Forelimb muscle (tissue), 1 donor: ENCODE measurements at regions not wholly inside any gene's neighbourhood (a gene's known extent, or its start where the extent isn't known, plus 50 kb on each side); places are given as distances from the start of the nearest gene placed in this dataset.

Source experiments
- DNase-seq: peaks from one replicate; pipeline ENCODE4 v3.0.0-alpha.2; 2013; ENCODE audit warnings: low read depth

DNA sequence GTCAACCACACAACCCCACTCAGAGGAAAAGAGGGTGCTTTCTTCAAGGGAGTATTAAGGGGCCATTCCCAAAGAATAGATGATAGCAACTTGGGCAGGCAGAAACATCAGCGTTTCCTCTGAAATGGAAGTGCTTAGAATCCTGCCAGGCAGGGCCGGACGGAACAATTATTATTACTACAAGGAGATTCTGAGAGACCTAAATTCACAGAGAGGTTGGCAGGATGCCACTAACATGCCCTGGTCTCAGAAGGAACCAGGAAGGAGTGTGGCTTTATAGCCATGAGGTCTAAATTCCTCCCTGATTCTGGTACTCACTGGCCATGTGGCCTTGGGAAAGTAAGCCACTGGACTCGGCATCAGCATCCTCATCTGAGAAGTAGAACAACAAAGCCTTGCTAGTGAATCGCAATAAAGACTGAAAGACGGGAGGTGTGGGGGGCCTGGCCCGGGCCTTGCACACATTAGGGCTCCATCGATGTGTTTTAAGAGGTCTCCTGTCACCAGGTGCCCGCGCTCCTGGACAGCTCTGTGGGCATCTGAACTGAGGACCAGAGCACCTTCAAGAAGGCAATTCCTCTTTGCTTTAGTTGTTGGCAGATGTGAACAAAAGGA, 131.5 kb downstream of the OAT start:
- DNase-seq: no peak

DNA sequence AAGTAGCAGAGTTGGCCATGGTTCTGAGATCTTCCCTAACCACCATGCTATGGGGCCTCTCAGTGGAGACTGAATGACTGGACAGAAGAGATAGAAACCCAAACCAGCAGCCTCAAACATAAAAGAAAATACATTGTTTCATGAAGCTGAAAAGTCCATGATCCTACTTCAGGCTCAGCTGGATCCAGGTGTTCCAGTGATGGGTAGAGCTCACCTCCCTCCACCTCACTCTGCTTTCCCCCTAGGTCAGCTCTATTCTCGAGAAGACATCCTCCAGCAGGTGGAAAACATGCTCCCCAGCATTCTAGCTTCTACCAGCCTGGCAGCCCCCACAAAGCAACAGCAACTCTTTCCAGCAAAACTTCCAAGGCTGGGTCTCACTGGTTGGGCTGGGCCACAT, 132.1 kb downstream of the OAT start:
- DNase-seq: no peak

DNA sequence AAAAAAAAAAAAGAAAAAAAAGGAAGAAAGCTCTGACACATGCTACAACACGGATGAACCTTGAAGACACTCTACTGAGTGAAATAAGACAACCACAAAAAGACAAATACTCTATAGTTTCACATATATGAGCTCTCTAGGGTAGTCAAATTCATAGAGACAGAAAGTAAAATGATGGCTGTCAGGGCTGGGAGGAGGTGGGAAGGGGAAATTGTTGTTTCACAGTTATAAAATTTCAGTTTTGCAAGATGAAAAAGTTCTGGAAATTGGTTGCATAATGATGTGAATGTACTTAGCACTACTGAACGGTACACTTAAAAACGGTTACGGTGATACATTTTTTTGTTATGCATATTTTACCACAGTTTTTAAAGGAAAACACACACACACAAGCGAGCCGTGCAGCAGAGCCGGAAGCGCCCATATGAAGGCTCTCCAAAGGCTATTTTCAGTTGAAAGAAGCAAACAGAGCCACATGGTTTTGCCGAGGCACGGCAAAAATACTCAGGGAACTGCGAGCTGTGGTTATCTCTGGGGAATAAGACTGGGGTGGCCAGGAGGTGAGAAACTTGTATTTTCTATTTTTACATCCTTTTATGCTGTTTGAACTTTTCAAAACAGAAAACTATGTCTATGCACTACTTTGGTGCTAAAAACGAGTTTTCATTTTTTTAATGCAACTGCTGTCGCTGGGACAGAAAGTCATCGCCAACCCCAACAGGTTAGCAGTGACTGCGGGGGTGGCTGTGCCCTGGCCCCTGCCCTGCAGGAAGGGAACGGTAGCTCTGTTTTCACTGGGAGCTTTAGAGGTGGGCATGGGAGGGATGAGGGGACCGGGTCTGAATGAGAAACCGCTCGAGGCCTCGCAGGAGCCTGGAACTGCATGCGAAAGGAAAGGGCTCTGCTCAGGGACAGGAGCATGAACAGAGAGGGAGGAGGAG, 132.9 kb downstream of the OAT start:
- DNase-seq: no peak

DNA sequence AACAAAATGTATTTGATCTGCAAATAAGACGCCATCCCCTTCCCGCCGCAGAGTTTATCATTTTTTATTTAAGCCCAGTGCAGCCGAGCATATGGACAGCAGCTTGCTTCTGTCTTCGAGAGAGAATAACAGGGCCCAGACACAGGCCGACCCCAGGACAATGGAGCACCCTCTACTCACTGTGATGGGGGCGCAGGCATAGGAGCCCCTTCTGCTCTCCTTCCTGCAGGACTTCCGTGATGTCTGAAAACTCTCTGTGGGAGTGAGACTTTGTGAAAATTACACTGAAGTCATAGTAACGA, 134.8 kb downstream of the OAT start:
- no peak for DNase-seq

DNA sequence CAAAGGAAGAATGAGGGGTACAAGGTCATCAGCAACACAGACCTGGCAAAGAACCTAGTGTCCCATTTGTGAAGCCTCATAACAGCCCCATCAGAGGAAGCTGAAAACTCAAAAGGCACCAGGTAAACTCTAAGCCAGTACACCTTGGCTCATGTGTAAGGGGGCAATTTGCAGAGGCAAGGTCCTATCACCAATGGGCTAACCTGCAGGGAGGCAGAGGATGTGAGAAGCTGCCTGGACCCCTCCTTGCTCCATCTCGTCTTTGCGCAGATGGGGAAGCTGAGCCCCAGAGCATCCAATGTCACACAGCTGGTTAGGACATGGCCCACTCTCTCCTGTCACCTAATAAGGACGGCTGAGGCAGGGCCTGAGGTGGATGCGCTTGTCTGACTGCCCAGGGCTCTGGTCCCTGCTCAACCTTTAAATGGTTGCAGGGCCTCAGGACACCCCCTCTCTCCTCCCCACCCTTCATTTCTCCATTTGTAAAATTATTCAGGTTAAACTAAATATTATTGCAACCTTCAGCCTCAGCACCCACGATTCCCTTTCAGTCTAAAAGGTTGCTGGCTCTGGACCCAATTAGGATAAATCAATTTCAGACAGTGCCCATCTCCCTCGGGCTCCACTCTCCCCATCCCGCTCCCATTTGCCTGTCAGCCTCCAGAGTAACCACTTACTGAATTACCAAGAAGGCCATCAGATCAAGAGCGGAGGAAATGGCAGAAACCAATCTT, 135.3 kb downstream of the OAT start:
- DNase-seq: no peak

DNA sequence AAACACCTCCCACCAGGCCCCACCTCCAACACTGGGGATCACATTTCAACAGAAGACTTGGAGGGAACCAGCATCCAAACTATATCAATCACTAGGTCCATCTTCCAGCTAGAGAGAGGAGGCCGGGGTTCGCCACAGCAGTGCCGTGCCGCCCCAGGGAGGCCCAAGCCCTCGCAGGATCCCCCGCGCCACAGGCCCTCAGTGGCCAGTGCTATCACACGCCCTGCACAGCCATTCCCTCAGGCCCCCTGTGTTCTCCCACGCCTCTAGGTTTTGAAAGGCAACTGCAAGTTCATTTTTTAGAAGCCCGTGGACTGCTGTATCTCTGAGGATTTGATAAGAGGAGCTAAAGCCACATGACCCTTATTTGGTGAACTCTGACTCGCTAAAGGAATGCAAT, 136.4 kb downstream of the OAT start:
- DNase-seq: no peak

DNA sequence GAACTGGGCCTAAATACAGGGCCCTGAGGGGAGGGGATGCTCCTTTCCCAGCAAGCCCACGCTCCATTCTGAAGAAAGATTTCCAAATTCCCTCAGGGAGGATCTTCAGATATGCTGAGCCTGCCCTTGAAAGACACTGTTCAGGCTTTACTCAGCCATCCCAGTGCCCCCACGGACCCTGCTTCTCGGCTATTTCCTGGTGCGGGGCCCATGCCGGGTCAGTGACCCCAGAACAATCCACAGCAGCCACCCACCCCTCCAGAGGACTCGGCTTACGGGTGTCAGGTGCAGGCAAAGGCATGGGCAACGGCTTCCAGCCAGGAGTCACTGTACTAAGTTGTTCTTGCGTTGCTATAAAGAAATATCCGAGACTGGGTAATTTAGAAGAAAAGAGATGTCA, 137.1 kb downstream of the OAT start:
- DNase-seq: no peak

DNA sequence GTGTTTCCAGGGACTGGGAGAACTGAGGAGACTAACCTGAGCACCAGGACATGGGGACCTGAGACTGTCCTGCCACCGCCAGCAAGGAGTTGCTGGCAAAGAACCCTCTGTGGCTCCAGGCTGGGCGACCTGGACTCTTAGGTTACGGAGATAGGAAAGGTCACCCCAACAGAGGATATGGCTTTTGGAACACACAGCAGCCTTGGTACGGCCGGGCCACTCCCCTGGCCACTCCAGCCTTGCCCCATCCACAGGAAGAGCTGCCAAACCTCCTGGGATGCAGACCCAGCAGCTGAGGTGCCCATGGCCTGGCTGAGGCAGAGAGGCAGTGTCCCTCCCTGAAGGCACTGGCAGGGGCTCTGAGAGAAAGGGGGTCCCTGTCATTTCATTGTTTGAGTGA, 137.8 kb downstream of the OAT start:
- no peak for DNase-seq

DNA sequence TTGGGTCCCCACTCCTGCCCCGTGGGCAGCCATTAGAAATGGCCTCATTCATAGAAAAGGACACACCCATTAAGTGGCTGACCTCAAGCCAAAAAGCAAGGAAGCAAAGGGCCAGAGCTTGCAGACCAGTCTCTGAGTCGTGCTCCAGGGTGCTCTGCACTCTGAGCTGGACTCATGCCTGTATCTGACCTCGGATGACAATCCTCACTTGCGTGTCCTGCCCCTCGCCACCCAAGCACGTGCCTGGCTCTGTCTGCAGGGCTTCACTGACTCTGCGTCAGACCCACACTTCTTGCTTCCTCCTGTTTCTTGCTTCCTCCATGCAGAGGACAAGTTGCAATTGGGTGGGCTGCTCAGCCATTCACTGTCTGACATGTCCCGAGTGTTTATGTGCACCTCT, 138.8 kb downstream of the OAT start:
- no peak for DNase-seq

DNA sequence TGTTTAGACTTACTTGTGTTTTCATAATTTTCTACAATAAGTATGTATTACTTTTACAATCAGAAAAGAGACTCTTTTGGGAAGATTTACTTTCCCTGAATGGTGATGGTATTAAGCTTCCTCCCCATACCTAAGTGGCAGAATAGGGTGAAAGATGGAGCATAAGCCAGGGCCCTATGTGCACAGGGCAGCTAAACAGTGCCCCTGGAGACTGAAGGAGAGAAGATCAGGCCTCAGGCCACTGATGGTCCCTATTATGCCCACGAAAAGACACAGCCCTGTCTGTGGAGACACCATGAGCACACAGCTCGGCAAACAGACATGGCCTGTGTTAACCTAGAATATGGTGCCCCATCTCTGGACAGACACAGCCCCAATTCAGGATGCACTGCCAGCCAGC, 139.4 kb downstream of the OAT start:
- DNase-seq: no peak

DNA sequence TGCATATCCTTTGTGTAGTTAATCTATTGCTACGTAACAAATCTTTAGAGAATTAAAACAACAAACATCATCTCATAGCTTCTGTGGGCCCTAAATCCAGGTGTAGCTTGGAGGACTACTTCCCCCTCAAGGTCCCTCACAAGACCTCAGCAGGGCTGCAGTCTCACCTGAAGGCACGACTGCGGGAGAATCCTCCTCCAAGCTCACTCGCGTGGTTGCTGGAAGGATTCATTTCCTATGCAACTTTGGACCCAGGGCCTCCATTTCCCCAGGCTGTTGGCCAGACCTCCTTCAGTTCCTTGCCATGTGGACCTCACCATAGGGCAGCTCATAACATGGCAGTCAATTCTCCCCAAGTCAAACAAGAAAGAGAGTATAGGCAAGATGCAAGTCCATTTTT, 140.4 kb downstream of the OAT start:
- no peak for DNase-seq

DNA sequence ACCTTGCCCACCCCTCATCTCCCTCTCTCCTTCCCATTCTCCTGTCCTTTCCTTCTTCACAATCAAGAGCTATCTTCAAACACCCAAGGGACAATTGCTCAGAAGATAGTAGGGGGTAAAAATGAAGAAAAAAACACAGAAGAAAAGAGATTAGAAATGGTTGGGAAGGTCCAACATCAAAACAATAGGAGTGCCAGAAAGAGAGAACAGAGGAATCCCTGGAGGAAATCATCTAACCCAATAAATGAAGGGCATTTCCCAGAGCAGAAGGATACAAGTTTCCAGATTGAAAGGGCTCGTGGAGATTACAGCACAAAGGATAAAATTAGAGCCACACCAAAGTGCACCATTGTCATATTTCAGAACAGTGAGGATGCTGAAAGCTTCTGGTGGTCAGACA, 145.6 kb downstream of the OAT start:
- no peak for DNase-seq

DNA sequence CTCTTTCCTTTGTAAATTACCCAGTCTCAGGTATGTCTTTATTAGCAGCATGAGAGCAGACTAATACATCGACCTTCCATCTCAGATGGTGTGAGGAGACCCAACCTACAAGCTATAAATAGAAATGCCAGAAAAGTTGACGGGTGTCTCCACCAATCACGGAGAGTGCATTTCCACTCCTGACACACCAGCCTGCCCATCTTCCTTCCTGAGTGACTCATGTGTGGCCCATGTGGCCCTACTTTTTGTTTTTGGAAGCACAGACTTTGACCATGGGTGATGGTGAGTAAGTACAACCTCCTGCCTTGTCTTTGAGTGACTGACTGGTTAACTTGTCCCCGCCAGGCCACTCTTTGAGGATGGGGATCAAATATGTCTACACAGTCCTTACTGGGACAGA, 147.0 kb downstream of the OAT start:
- DNase-seq: no peak

DNA sequence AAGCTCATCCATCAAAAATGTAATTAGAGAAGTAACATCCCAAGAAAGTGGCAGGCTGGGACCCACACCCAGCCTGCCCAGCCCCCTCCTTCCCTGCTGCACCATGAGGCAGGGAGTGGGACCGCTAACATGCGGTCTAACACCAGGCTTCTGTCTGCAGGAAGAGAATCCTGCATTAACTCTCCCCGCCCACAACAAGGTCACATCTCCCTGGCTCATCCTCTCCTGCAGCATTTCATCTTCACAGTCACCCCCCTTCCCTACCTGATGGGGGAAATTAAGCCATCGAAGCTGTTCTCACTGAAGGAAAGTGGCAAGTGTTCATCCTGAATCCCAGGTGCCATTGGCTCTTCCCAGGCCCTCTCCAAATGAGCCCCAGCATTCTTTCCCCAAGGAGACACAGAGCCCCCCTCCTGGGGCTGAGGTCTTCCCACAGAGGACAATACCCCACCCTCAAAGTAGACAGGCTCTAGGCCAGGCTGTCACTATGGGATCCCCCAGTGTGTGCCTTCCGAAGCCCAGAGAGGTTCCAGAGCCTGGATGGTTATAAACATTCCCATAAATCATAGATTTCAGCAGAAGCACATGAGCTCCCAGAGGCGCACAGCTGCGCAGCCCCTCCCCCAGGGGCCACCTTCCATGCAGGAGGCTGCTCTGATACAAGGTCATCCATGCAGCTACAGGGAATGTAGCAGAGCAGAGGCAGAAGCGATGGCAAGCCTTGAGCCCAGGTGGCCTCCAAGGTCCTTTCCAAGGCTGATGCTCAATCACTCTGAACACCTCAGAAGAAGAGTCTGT, 148.0 kb downstream of the OAT start:
- no peak for DNase-seq

DNA sequence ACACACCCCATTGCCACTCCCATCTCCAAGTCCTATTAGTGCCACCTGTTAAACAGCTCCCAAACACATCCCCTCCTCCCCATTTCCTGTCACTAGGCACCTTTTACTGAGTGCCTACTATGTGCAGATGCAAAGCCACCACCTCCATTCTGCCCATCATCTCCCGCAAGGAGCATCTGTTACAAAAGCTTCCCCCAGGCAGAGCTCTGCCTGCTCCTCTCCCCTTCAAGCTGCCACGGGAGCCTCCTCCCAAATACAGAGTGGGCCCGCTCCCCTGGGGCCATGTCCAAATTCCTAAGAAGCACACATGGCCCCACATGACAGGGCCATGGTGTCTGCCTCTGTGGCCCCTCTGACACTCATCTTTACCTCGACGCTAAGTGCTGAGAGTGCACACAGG, 149.7 kb downstream of the OAT start:
- no peak for DNase-seq

DNA sequence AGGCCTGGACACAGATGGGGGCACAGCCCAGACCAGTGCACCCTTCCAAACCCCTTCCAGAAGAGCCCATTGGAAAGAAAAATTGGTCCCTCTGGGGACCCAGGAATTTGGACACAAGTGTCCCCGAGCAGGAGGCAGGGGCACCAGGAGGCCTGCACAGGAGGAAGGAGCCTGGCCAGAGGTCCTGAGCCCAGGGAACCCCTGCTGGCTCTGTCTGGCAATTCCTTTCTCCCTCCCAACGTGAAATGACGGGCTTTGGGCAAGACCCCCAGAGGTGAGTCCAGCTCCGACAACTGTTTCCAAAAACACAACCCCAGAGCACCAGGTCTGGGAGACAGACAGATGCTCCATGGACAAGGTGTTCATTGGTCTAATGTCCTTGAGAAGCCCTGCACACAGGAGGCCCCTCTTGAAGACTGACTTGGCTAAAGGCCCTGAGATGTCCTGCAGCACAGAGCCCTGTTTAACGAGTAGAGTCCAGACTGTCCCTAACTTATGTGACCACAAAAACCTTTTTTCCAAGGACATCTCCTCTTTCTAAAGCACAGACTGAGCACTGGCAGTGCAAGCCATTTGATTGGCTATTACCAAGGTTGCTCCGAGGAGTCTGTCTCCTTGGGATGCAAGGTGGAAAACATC, 150.7 kb downstream of the OAT start:
- no peak for DNase-seq

DNA sequence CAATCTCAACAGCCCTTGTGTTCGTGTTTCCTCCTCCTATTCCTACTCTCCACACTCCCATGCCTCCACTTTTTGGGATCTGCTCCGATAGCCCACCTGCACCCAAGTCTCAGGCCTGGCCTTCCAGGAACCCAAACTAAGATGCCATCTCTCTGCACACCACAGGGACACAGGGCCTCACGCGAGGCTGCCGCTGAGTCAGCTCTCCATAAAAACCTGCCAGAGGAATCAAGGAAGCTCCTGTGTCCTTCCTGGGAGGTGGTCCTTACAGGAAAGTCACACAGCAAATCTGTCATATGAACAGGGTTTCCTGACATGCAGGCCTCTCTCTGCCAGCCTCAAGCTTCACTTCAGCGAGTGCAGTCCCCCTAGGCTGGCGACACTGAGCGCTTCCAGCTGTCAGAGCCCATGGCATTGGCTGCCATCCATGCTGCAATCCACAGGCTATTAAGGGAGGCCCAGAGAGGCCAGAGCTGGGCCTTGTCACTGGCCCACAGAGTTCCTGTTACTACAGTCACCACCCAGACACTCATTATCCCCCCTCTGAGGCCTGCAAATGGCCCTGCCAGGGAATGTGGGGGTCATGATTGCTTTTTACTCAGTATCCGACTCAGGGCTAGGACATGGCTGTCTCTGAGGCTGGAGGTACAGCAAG, 151.4 kb downstream of the OAT start:
- DNase-seq: no peak

DNA sequence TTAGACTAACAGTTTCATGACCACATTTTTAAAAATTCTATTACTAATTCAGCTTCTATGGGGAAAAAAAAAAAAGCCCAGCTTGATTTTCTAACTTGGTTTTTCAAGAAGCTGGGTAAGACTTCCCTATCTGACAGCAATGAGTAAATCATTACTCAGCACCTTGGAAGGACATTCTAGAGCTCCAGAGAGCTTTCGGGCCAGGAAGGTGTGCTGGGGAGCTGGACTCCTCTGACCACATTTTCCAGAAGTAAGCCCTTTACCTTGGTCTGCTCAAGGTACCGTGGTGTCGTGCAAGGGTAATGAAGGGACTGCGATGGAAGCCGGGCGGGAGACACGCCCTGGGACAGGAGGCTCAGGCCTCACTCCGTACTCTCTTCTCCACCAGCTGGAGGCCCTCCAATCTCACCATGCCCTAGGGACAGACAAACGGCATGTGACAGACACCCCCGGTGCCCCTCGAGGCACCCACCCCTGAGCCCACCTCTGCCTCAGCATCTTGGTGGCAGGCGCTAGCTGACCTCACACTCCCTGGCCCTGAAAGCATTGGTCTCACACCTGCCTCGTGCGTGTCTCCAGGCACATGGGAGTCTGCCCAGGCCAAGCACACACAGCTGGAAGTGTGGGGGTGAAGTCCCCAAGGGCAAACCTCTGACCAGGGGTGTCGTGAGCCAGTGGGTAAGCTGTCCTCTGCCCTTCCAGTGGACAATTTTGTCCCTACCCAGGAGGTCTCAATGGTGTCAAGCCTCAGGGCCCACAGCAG, 152.1 kb downstream of the OAT start:
- DNase-seq: no peak

DNA sequence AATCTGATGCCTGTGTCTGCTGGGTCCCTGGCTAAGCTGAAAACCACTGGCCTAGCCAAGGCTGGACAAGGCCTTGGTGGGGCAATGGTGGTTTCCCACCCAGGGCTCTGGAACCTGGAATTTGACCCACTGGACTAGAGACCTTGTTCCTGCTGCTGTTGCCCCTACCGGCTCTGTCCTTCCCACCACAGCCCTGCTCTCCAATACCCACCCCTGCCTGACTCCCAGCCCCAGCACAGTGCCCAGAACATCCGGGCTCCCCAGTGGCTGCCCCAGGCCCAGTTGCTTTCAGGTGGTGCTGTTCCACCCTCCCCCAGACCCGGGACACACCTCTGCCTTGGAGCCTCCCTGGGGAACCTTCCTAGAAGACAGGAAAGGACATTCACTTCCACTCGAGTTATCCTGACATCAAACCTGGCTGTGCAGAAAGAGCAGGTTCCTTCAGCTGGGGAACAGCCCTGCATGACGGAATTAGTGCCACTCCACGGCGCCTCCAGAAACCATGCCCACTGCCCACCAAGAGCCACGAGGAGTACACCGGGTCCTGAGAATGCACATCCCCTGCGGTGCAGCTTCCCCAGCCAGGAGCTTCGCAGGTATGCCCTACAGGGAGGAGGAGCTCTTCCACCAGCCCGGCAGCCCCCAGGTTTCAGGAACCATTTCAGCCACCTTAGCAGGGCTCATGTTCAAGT, 152.8 kb downstream of the OAT start:
- DNase-seq: no peak

DNA sequence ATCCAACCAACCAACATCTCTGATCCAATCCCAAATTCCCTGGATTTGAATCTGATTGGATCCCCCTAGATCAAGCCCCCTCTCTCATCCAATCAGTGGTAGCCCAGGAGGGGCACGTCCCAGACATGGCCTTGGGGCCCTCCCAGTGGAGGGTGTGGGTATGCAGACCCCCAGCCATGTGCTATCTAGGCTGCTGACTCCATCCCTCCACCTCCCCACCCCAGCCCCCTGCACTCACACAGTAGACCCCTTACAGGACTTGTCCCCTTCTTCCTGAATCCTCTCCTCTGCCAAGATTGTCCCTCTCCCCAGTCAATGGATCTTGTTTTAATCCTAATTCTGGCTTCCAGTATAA, 153.4 kb downstream of the OAT start:
- no peak for DNase-seq
